T-cell (primary cell): ENCODE measurements at regions not wholly inside any gene's neighbourhood (a gene's known extent, or its start where the extent isn't known, plus 50 kb on each side); places are given as distances from the start of the nearest gene placed in this dataset.

Experiments used
- ATAC-seq, 4 experiments: fragments of 200-7000 bp in 3 of 4; fragments of 150-1000 bp in 1 of 4; cut with Tn5 transposase; replicated peaks in 1 of 4; 1 replicate in 3 of 4; 2 replicates in 1 of 4; pipeline ENCODE4 v1.10.0; 2021; ENCODE audit warnings: moderate library complexity in 3 of 4, mild to moderate bottlenecking in 2 of 4, moderate number of reproducible peaks in 1 of 4
- CTCF ChIA-PET, 2 donors: fragments of 300-600 bp; sonication (Branson Sonifier 250); formaldehyde crosslinking; loops; one replicate each; lab custom pipeline; 2022; ENCODE audit warnings: antibody characterized with exemption in 2 of 2; lab: Charles Lee
- POLR2A ChIA-PET, 2 donors: fragments of 300-600 bp; sonication (Branson Sonifier 250); formaldehyde crosslinking; loops; one replicate each; lab custom pipeline; 2022; ENCODE audit warnings: antibody characterized with exemption in 2 of 2; lab: Charles Lee
- DNase-seq, 35 experiments: peaks; one replicate each; pipeline versions ENCODE4 v3.0.0 to v3.0.0-alpha.2; 2013 to 2023
- H3K27ac ChIP-seq: one replicate; pipeline ENCODE4 v1.5.1; 2013; ENCODE audit warnings: low read length
- H3K27me3 ChIP-seq, 2 experiments: replicated peaks in 1 of 2; 1 replicate in 1 of 2; 2 replicates in 1 of 2; pipeline versions ENCODE4 v1.6.1 to v1.7.0; 2013; ENCODE audit warnings: low read length in 1 of 2, mixed read lengths in 1 of 2; ENCODE audit not compliant: control insufficient read depth in 2 of 2, insufficient read depth in 2 of 2; ENCODE audit errors: extremely low read depth in 1 of 2
- H3K36me3 ChIP-seq, 2 donors: 1 replicate in 1 of 2; 2 replicates in 1 of 2; pipeline versions ENCODE4 v1.6.1 to v1.7.0; 2013; ENCODE audit warnings: low read length in 1 of 2; ENCODE audit not compliant: control insufficient read depth in 2 of 2, insufficient read depth in 1 of 2; ENCODE audit errors: extremely low read depth in 1 of 2
- H3K4me1 ChIP-seq, 2 experiments: 1 replicate in 1 of 2; 2 replicates in 1 of 2; pipeline versions ENCODE4 v1.6.1 to v1.7.0; 2013; ENCODE audit warnings: low read length in 2 of 2, mixed read lengths in 1 of 2; ENCODE audit not compliant: insufficient read depth in 2 of 2, control insufficient read depth in 1 of 2; ENCODE audit errors: extremely low read depth in 1 of 2
- H3K4me3 ChIP-seq, 2 donors: 1 replicate in 1 of 2; 2 replicates in 1 of 2; pipeline versions ENCODE4 v1.5.1 to v1.7.0; 2013; ENCODE audit warnings: mild to moderate bottlenecking in 2 of 2, low read length in 1 of 2, moderate library complexity in 1 of 2; ENCODE audit not compliant: control insufficient read depth in 1 of 2; ENCODE audit errors: extremely low read depth in 1 of 2
- H3K9me3 ChIP-seq: 2 replicates; pipeline ENCODE4 v1.7.0; 2013
- H3K27ac Mint-ChIP-seq, 2 donors: one replicate each; pipeline ENCODE4 v1.8.0; 2020 to 2021; ENCODE audit warnings: mild to moderate bottlenecking in 2 of 2, mixed read lengths in 2 of 2
- H3K27me3 Mint-ChIP-seq, 2 donors: one replicate each; pipeline ENCODE4 v1.8.0; 2021 to 2022; ENCODE audit warnings: mixed read lengths in 2 of 2
- H3K36me3 Mint-ChIP-seq: one replicate; pipeline ENCODE4 v1.8.0; 2021; ENCODE audit warnings: mixed read lengths
- H3K4me1 Mint-ChIP-seq, 3 donors: one replicate each; pipeline ENCODE4 v1.8.0; 2020 to 2022; ENCODE audit warnings: mixed read lengths in 3 of 3, mild to moderate bottlenecking in 1 of 3
- H3K4me3 Mint-ChIP-seq, 3 donors: one replicate each; pipeline ENCODE4 v1.8.0; 2020 to 2022; ENCODE audit warnings: mild to moderate bottlenecking in 3 of 3, mixed read lengths in 3 of 3, moderate library complexity in 3 of 3
- H3K9me3 Mint-ChIP-seq, 3 donors: one replicate each; pipeline ENCODE4 v1.8.0; 2020 to 2022; ENCODE audit warnings: mixed read lengths in 3 of 3
- WGBS: methylation state at CpG from one replicate; pipeline ENCODE4 v1.1.5; 2013; ENCODE audit warnings: missing lambda C conversion rate; ENCODE audit not compliant: insufficient coverage; 5-methylcytosine and 5-hydroxymethylcytosine counted together

DNA sequence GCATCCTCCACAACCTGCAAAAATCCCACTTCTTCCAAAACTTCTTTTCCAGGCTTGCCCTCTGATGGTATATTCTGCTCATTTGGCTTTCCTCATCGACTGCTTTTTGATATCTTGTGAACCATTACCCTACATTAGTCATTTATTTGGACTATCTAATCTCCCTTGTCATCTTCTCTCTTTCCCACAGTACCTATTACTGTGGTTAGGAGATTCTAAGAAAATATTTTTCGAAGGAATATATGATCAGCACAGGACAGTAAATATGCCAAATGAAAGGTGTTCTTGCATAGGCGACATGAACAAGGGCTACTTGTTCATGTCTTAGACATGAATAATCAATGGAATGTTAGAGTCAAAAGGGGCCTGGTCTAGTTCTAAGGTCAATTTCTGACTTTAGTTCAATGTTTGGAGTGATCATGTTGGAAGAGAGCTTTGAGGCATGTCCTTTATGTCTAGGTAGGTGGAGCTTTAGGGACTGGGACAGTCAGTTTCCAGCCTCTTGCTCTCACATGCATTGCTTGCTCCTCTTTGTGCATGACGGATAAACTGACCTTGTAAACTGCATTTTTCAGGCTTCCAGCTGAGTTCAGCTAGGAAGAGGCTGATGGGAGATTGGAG, 243.4 kb upstream of the RPS23 start:
- DNase-seq = no peak
- Mint-ChIP-seq H3K27ac (no peak overlapping the region), H3K9me3 (no peaks in the 10 kb centered on the region), H3K36me3 (no peaks in the 10 kb centered on the region), H3K27me3 (peaks cover 0 to 3% of the 10 kb centered on the region in 2 donors), H3K4me1 (no peaks in the 10 kb centered on the region), H3K4me3 (no peak overlapping the region)
- CTCF ChIA-PET = no interaction called here
- Histone ChIP-seq H3K4me3 (no peak overlapping the region), H3K27ac (no peak overlapping the region), H3K36me3 (no peaks in the 10 kb centered on the region), H3K27me3 (no peaks in the 10 kb centered on the region), H3K9me3 (no peaks in the 10 kb centered on the region), H3K4me1 (no peaks in the 10 kb centered on the region)
- 86% methylated on average over 3 of the region's 4 CpGs for WGBS
- ATAC-seq = no peak
- POLR2A ChIA-PET = no interaction called here

DNA sequence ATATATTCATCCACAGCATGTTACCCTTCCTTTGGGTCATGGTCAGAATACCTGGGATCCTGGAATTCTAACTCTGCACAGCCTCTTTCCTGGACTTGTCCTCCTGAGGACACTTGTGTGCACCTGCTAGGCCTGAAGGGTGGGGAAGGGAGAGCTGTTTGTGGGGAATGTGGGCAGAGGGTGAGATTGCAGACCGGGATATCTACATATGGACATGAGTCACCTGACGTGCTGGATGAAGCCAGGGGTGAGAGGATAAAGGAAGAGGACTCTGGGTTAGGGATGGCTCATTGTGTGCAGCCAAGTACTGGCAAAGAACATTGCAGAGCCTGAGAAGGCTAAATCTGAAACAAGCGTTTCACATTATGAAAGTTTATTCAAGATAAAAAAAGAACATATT, 241.4 kb upstream of the RPS23 start:
- H3K9me3 Mint-ChIP-seq = no peaks in the 10 kb centered on the region
- no peaks in the 10 kb centered on the region for H3K27me3 ChIP-seq
- no peak overlapping the region for H3K27ac ChIP-seq
- no peak overlapping the region for H3K4me3 ChIP-seq
- peaks cover 0 to 3% of the 10 kb centered on the region in 2 donors for H3K27me3 Mint-ChIP-seq
- H3K4me1 Mint-ChIP-seq = no peaks in the 10 kb centered on the region
- ATAC-seq (no peak), DNase-seq (no peak)
- 67% methylated on average over 2 of the region's 3 CpGs for WGBS
- no peaks in the 10 kb centered on the region for H3K4me1 ChIP-seq
- H3K27ac Mint-ChIP-seq = no peak overlapping the region
- no peak overlapping the region for H3K4me3 Mint-ChIP-seq
- no peaks in the 10 kb centered on the region for H3K36me3 ChIP-seq
- ChIA-PET CTCF (no interaction called here), POLR2A (no interaction called here)
- no peaks in the 10 kb centered on the region for H3K36me3 Mint-ChIP-seq
- H3K9me3 ChIP-seq = no peaks in the 10 kb centered on the region

DNA sequence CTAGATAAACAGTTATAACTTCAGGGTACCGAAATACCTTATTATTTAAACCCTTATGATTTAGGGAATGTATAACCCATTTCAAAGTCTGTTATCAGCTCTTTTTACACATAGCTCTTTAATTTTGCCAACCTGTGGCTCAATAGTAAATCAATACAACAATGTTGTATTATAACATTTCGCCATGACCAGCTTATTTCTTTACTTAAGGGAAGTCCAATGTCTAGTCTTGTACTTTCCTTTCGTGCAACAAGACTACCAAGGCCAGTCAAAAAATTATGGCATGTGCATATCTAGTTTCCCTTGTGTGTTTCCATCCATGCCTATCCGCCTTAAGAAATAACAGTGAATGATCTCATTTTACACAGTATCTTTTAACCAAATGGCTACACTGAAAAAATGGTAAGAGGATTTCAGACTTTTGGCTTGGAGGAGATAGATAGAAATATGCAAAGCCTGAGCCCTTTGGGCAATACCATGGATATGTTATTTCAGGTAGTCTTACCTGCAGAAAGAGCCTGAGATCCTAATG, 239.5 kb upstream of the RPS23 start:
- H3K27ac Mint-ChIP-seq = no peak overlapping the region
- Histone ChIP-seq H3K9me3 (no peaks in the 10 kb centered on the region), H3K36me3 (no peaks in the 10 kb centered on the region), H3K27me3 (no peaks in the 10 kb centered on the region), H3K4me3 (no peak overlapping the region), H3K27ac (no peak overlapping the region), H3K4me1 (no peaks in the 10 kb centered on the region)
- WGBS = 67% methylated on average over 2 of the region's 4 CpGs
- H3K4me3 Mint-ChIP-seq = no peak overlapping the region
- POLR2A ChIA-PET = no interaction called here
- peaks cover 0 to 3% of the 10 kb centered on the region in 2 donors for H3K27me3 Mint-ChIP-seq
- DNase-seq (no peak), ATAC-seq (no peak)
- CTCF ChIA-PET = no interaction called here
- no peaks in the 10 kb centered on the region for H3K4me1 Mint-ChIP-seq
- no peaks in the 10 kb centered on the region for H3K9me3 Mint-ChIP-seq
- no peaks in the 10 kb centered on the region for H3K36me3 Mint-ChIP-seq

DNA sequence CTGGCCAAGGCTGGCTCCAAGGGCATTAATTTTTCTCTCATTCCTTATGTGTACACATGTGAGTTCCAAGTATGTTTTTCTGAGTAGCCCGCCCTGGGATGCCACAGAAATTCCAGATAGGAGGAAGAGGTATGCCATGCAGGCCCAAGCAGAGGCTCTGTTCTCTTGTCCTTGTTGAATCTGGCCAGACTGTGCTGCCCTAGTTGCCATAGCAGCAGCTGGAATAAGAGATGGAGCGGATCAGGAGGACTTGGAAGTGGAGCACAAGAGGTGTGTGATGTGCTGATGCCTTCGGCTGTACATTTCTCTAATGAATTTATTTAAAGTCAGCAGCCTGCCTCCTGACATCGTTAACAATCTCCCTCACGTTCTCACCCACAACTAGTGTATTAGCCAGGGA, 235.6 kb upstream of the RPS23 start:
- CTCF ChIA-PET = no interaction called here
- H3K36me3 Mint-ChIP-seq = no peaks in the 10 kb centered on the region
- peaks cover 0 to 1% of the 10 kb centered on the region in 2 donors for H3K27me3 Mint-ChIP-seq
- ATAC-seq = no peak
- POLR2A ChIA-PET = no interaction called here
- peaks cover 0 to 2% (median 2%) of the 10 kb centered on the region in 3 donors for H3K9me3 Mint-ChIP-seq
- no peak overlapping the region for H3K27ac Mint-ChIP-seq
- no peak for DNase-seq
- H3K4me3 Mint-ChIP-seq = no peak overlapping the region
- Histone ChIP-seq H3K9me3 (no peaks in the 10 kb centered on the region), H3K27ac (no peak overlapping the region), H3K36me3 (no peaks in the 10 kb centered on the region), H3K4me3 (no peak overlapping the region), H3K27me3 (no peaks in the 10 kb centered on the region), H3K4me1 (no peaks in the 10 kb centered on the region)
- 75% methylated on average over 1 of the region's 5 CpGs for WGBS
- peaks cover 0 to 5% (median 4%) of the 10 kb centered on the region in 3 donors for H3K4me1 Mint-ChIP-seq

DNA sequence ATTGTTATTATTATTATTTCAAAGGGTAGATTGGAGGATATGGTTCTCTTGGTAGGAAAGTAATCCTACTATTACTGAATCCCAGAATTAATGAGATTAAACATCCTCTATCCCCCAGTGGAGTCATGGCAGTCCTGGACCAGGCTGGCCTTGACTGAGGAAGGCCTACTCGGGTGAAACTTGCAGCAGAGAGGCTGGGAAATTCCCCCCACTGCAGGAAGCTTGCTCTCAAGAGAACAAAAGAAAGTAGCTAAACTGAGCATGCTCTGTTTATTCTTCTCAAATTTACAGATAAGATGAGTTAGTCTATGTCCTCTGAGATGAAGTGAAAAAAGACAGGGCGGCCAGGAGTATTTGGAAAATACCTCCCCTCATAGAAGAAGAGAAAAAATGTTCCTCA, 233.9 kb upstream of the RPS23 start:
- peaks cover 0 to 4% of the 10 kb centered on the region in 2 donors for H3K27me3 Mint-ChIP-seq
- H3K36me3 Mint-ChIP-seq = no peaks in the 10 kb centered on the region
- no CpG with 5 or more reads among the region's 2 CpGs for WGBS
- Histone ChIP-seq H3K4me1 (no peaks in the 10 kb centered on the region), H3K27me3 (no peaks in the 10 kb centered on the region), H3K4me3 (no peak overlapping the region), H3K27ac (no peak overlapping the region), H3K9me3 (no peaks in the 10 kb centered on the region), H3K36me3 (no peaks in the 10 kb centered on the region)
- peaks cover 0 to 5% (median 4%) of the 10 kb centered on the region in 3 donors for H3K4me1 Mint-ChIP-seq
- ChIA-PET POLR2A (no interaction called here), CTCF (no interaction called here)
- ATAC-seq (peak in 1 of 4 experiments; percentile 63), DNase-seq (peak in 2 of 35 experiments; percentile 1 to 27)
- peaks cover 0 to 13% (median 6%) of the 10 kb centered on the region in 3 donors for H3K9me3 Mint-ChIP-seq
- H3K27ac Mint-ChIP-seq = no peak overlapping the region
- H3K4me3 Mint-ChIP-seq = no peak overlapping the region

DNA sequence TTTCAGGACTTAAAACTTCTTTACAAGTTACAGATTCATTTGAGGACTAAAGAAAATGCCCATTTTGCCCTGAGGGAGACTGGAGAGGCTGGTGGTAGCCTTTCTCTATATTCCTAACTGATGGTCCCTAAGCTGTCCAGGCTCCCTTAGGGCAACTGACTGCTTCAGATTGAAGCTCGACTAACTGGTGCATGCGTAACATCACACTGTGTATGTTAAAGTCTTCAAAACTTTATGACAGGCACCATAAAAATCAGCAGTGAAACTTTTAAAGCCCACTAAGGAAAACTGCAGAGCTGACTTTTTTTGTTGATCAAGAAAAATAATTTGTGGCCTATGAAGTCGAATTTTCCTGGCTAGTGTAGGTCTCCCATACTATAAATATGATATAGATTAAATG, 233.0 kb upstream of the RPS23 start:
- Histone ChIP-seq H3K4me1 (no peaks in the 10 kb centered on the region), H3K4me3 (no peak overlapping the region), H3K36me3 (no peaks in the 10 kb centered on the region), H3K27me3 (no peaks in the 10 kb centered on the region), H3K27ac (no peak overlapping the region), H3K9me3 (no peaks in the 10 kb centered on the region)
- POLR2A ChIA-PET = no interaction called here
- no peak for DNase-seq
- WGBS = 90% methylated on average over 2 of the region's 3 CpGs
- H3K27ac Mint-ChIP-seq = no peak overlapping the region
- H3K9me3 Mint-ChIP-seq = peaks cover 4 to 18% (median 9%) of the 10 kb centered on the region in 3 donors
- peaks cover 0 to 5% (median 4%) of the 10 kb centered on the region in 3 donors for H3K4me1 Mint-ChIP-seq
- H3K27me3 Mint-ChIP-seq = peaks cover 0 to 7% of the 10 kb centered on the region in 2 donors
- ATAC-seq = no peak
- CTCF ChIA-PET = interaction anchor here in 1 of 2 donors (0.6 kb wide), 1 partner anchor 322 kb away, joined by 3 read pairs; no protein-coding TSS in a partner anchor
- no peaks in the 10 kb centered on the region for H3K36me3 Mint-ChIP-seq
- no peak overlapping the region for H3K4me3 Mint-ChIP-seq
